ENCODE measurements at regions not wholly inside any gene's neighbourhood (a gene's known extent, or its start where the extent isn't known, plus 50 kb on each side); places are given as distances from the start of the nearest gene placed in this dataset.

DNA sequence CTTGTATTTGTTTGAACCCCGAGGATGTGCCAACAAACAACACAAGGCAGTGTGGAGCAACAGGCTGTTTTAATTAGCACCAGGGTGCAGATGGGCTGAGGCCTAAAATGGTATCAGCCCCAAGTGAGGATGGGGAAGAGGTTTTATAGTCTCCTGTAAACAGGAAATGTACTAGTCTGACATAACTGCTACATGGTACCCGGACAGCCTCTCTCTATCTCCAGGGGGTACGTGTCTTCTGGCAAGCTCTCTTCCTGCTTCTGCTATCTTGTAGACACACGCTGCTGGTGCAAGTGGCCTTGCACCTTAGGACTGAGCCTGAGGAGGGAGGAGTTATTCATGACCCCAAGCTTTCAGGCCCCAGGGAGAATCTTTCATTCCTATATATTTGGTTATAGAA, 2451.0 kb downstream of the TP53TG3F start:
- TF ChIP-seq SIN3A (IDR thresholded peaks at IDR 0.05; ENCODE audit: low read depth) (no peak), FOSL1 (IDR thresholded peaks at IDR 0.05; ENCODE audit: low read depth) (no peak)

Data from HCT116 (cell line).